SK-N-SH (cell line): ENCODE measurements at regions not wholly inside any gene's neighbourhood (a gene's known extent, or its start where the extent isn't known, plus 50 kb on each side); places are given as distances from the start of the nearest gene placed in this dataset.

ENCODE experiments used
- CTCF ChIA-PET: fragments of 300-600, 350-600 bp; formaldehyde crosslinking; extraction: SDS; loops from one replicate; lab custom pipeline; 2021; lab: Yijun Ruan, JAX
- POLR2A ChIA-PET: fragments of 350-600 bp; sonication (Branson Sonifier 250); formaldehyde crosslinking; extraction: SDS; loops from one replicate; lab custom pipeline; 2020; ENCODE audit warnings: antibody characterized with exemption, inconsistent platforms; lab: Yijun Ruan, JAX
- DNase-seq: peaks from one replicate; pipeline ENCODE4 v3.0.0; 2012
- H2AFZ ChIP-seq: fragments of 200-600 bp; sonication (generic); 2 replicates; pipeline ENCODE4 v1.8.1; 2016; ENCODE audit warnings: antibody characterized with exemption, mild to moderate bottlenecking, low read depth
- H3F3A ChIP-seq: fragments of 200-600 bp; sonication (generic); replicated peaks from 2 replicates; pipeline ENCODE3; 2016; ENCODE audit warnings: antibody characterized with exemption, mild to moderate bottlenecking; ENCODE audit not compliant: insufficient read depth
- H3K27ac ChIP-seq, 2 experiments: fragments of 200-500 bp in 1 of 2; fragments of 200-600 bp in 1 of 2; sonication (Bioruptor generic) in 1 of 2; sonication (generic), shearing (Covaris generic) in 1 of 2; 2 replicates each; pipeline versions ENCODE4 v1.5.1 to v1.6.1; 2014 to 2016; ENCODE audit warnings: low read depth in 2 of 2, inconsistent platforms in 1 of 2, low read length in 1 of 2, mild to moderate bottlenecking in 1 of 2, mixed read lengths in 1 of 2
- H3K27me3 ChIP-seq: fragments of 200-600 bp; sonication (generic), shearing (Covaris generic); 2 replicates; pipeline ENCODE4 v1.6.1; 2016; ENCODE audit warnings: mixed run types; ENCODE audit not compliant: insufficient read depth
- H3K36me3 ChIP-seq, 2 experiments: fragments of 200-500 bp in 1 of 2; fragments of 200-600 bp in 1 of 2; sonication (Bioruptor generic) in 1 of 2; sonication (generic) in 1 of 2; replicated peaks in 1 of 2; 2 replicates each; pipeline versions ENCODE3 to v1.5.1; 2014 to 2016; ENCODE audit warnings: low read length in 1 of 2, mild to moderate bottlenecking in 1 of 2; ENCODE audit not compliant: insufficient read depth in 2 of 2, control insufficient read depth in 1 of 2
- H3K4me1 ChIP-seq, 2 experiments: fragments of 200-500 bp in 1 of 2; fragments of 200-600 bp in 1 of 2; sonication (Bioruptor generic) in 1 of 2; sonication (generic), shearing (Covaris generic) in 1 of 2; 2 replicates each; pipeline versions ENCODE4 v1.5.1 to v1.6.1; 2014 to 2016; ENCODE audit warnings: low read depth in 1 of 2, low read length in 1 of 2, mixed run types in 1 of 2; ENCODE audit not compliant: insufficient read depth in 2 of 2, control insufficient read depth in 1 of 2
- H3K4me2 ChIP-seq: fragments of 200-600 bp; sonication (generic), shearing (Covaris generic); 2 replicates; pipeline ENCODE4 v1.6.1; 2017; ENCODE audit warnings: mixed run types
- H3K4me3 ChIP-seq, 2 experiments: fragments of 200-500 bp in 1 of 2; fragments of 200-600 bp in 1 of 2; sonication (Bioruptor generic) in 1 of 2; sonication (generic), shearing (Covaris generic) in 1 of 2; 2 replicates each; pipeline versions ENCODE4 v1.5.1 to v1.8.1; 2014 to 2016; ENCODE audit warnings: low read depth in 2 of 2, inconsistent platforms in 1 of 2, low read length in 1 of 2, mild to moderate bottlenecking in 1 of 2, mixed read lengths in 1 of 2, moderate library complexity in 1 of 2
- H3K79me2 ChIP-seq: fragments of 200-600 bp; sonication (generic); 2 replicates; pipeline ENCODE4 v1.8.1; 2017; ENCODE audit warnings: mild to moderate bottlenecking; ENCODE audit not compliant: insufficient read depth
- H3K9ac ChIP-seq: fragments of 200-600 bp; sonication (generic); 2 replicates; pipeline ENCODE4 v1.6.1; 2017; ENCODE audit warnings: mixed run types
- H3K9me2 ChIP-seq: fragments of 200-600 bp; sonication (generic); 2 replicates; pipeline ENCODE4 v1.6.1; 2017; ENCODE audit warnings: mixed run types
- H3K9me3 ChIP-seq: fragments of 200-600 bp; sonication (generic); 2 replicates; pipeline ENCODE4 v1.6.1; 2017; ENCODE audit warnings: mixed run types, mild to moderate bottlenecking, moderate library complexity
- H4K20me1 ChIP-seq: fragments of 200-600 bp; sonication (generic); 2 replicates; pipeline ENCODE4 v1.6.1; 2017; ENCODE audit warnings: mild to moderate bottlenecking, mixed run types; ENCODE audit not compliant: insufficient read depth
- CTCF ChIP-seq: fragments of 200-600 bp; sonication (generic); IDR thresholded peaks from 2 replicates; pipeline ENCODE4 v1.6.1; 2017; ENCODE audit warnings: antibody characterized with exemption, mild to moderate bottlenecking, moderate library complexity
- GABPA ChIP-seq: IDR thresholded peaks from 2 replicates; pipeline ENCODE4 v1.4.0; 2012; ENCODE audit warnings: low read depth, mild to moderate bottlenecking
- GATA2 ChIP-seq: sonication (generic); formaldehyde crosslinking; IDR thresholded peaks from 2 replicates; pipeline ENCODE4 v1.5.0; 2020; ENCODE audit warnings: mild to moderate bottlenecking, missing genetic modification reagents
- IRF3 ChIP-seq: fragments of 150-350 bp; IDR thresholded peaks from 2 replicates; pipeline ENCODE4 v1.6.1; 2016; ENCODE audit warnings: mild to moderate bottlenecking, low read depth, low read length
- JUND ChIP-seq: IDR thresholded peaks from 2 replicates; pipeline ENCODE4 v1.4.0; 2012
- MAX ChIP-seq: IDR thresholded peaks from 2 replicates; pipeline ENCODE4 v1.4.0; 2012; ENCODE audit warnings: low read depth
- MEF2A ChIP-seq: IDR thresholded peaks from 2 replicates; pipeline ENCODE4 v1.4.0; 2012; ENCODE audit warnings: low read depth, borderline replicate concordance
- NFIC ChIP-seq: IDR thresholded peaks from 2 replicates; pipeline ENCODE4 v1.4.0; 2012; ENCODE audit warnings: borderline replicate concordance
- RAD21 ChIP-seq: IDR thresholded peaks from 2 replicates; pipeline ENCODE4 v1.6.1; 2012; ENCODE audit warnings: mild to moderate bottlenecking, low read length
- REST ChIP-seq: IDR thresholded peaks from 2 replicates; pipeline ENCODE4 v1.6.1; 2012; ENCODE audit warnings: mild to moderate bottlenecking, low read depth, low read length, moderate library complexity
- SIN3A ChIP-seq: IDR thresholded peaks from 2 replicates; pipeline ENCODE4 v1.6.1; 2012; ENCODE audit warnings: low read depth, mild to moderate bottlenecking, low read length, moderate library complexity, borderline replicate concordance
- SMC3 ChIP-seq: IDR thresholded peaks from 2 replicates; pipeline ENCODE4 v1.6.1; 2012; ENCODE audit warnings: low read depth, low read length, improper control_type of control experiment
- TAF1 ChIP-seq: IDR thresholded peaks from 2 replicates; pipeline ENCODE4 v1.6.1; 2012; ENCODE audit warnings: low read depth, mild to moderate bottlenecking, low read length, moderate library complexity, borderline replicate concordance
- TCF12 ChIP-seq: IDR thresholded peaks from 2 replicates; pipeline ENCODE4 v1.4.0; 2012
- TEAD4 ChIP-seq: IDR thresholded peaks from 2 replicates; pipeline ENCODE4 v1.4.0; 2012; ENCODE audit warnings: mild to moderate bottlenecking, borderline replicate concordance; ENCODE audit not compliant: insufficient read depth
- USF1 ChIP-seq: IDR thresholded peaks from 2 replicates; pipeline ENCODE4 v1.4.0; 2012; ENCODE audit warnings: low read depth, borderline replicate concordance
- YY1 ChIP-seq: IDR thresholded peaks from 2 replicates; pipeline ENCODE4 v1.4.0; 2012; ENCODE audit warnings: low read depth, mild to moderate bottlenecking
- WGBS: methylation state at CpG from one replicate; pipeline ENCODE4 v1.1.6; 2017; ENCODE audit warnings: low lambda C conversion rate; 5-methylcytosine and 5-hydroxymethylcytosine counted together
- TF ChIP-seq, protein P1 (sequence below): IDR thresholded peaks from 2 replicates; pipeline ENCODE4 v1.4.0; 2012; ENCODE audit warnings: low read depth, borderline replicate concordance

- Histone ChIP-seq H3F3A (no peaks in the 10 kb centered on the region), H2AFZ (no peak overlapping the region), H3K36me3 (no peaks in the 10 kb centered on the region), H3K9me3 (no peaks in the 10 kb centered on the region), H3K27me3 (no peaks in the 10 kb centered on the region), H3K9me2 (no peaks in the 10 kb centered on the region), H3K4me2 (no peak overlapping the region), H3K4me1 (no peaks in the 10 kb centered on the region; a peak in 1 of 4 replicates), H4K20me1 (no peaks in the 10 kb centered on the region), H3K9ac (no peak overlapping the region), H3K79me2 (no peaks in the 10 kb centered on the region), H3K4me3 (no peak overlapping the region), H3K27ac (no peak overlapping the region)
- DNase-seq: peak; percentile 1
- CTCF ChIA-PET: interaction anchor here (0.6 to 4.3 kb wide), 40 partner anchors 8 to 690 kb away, joined by 3 to 73 read pairs (median 4); no protein-coding TSS in a partner anchor
- 45% methylated on average over 5 of the region's 5 CpGs for WGBS
- POLR2A ChIA-PET: no interaction called here
- TF ChIP-seq RAD21 (peak; percentile 75), SIN3A (no peak), SMC3 (peak; percentile 60), CTCF (peak; percentile 83)
- TF ChIP-seq, all 33 proteins: peak for 3
These were observed 761.6 kb downstream of the DSC3 start for GRCh38 chr18:30280861-30281470.

DNA sequence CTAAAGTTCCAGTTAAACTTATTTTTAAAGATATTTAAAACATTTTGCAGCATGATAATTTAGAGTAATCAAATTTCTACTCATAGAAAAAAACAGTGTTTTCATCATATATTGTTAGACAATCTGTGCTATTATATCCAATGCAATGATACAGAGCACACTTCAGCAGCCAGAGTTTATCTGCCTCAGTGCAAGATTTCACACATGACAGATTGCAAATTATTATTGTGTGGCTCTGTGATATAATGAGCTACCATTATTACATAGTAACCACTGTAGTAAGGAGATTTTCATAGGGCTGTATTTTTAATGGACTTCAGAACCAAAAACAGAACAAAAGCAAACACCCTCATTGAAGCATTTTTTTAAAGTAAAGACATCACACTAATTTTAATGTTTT, 762.4 kb downstream of the DSC3 start:
- Histone ChIP-seq H3K9me3 (no peaks in the 10 kb centered on the region), H3K27me3 (no peaks in the 10 kb centered on the region)
- DNase-seq: no peak
- TF ChIP-seq RAD21: no peak
- TF ChIP-seq JUND: no peak
- TF ChIP-seq GATA2: no peak
- TF ChIP-seq MEF2A: no peak
- no peak for TF ChIP-seq REST
- TF ChIP-seq, protein P1, sequence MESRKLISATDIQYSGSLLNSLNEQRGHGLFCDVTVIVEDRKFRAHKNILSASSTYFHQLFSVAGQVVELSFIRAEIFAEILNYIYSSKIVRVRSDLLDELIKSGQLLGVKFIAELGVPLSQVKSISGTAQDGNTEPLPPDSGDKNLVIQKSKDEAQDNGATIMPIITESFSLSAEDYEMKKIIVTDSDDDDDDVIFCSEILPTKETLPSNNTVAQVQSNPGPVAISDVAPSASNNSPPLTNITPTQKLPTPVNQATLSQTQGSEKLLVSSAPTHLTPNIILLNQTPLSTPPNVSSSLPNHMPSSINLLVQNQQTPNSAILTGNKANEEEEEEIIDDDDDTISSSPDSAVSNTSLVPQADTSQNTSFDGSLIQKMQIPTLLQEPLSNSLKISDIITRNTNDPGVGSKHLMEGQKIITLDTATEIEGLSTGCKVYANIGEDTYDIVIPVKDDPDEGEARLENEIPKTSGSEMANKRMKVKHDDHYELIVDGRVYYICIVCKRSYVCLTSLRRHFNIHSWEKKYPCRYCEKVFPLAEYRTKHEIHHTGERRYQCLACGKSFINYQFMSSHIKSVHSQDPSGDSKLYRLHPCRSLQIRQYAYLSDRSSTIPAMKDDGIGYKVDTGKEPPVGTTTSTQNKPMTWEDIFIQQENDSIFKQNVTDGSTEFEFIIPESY: no peak
- no peak for TF ChIP-seq GABPA
- TF ChIP-seq NFIC: no peak
- TF ChIP-seq TAF1: no peak
- no peak for TF ChIP-seq USF1
- TF ChIP-seq SIN3A: no peak
- TF ChIP-seq YY1: no peak
- no peak for TF ChIP-seq TCF12
- TF ChIP-seq TEAD4: no peak
- TF ChIP-seq IRF3: no peak
- TF ChIP-seq MAX: no peak
- TF ChIP-seq, all 33 proteins: peak for 0
- CTCF ChIA-PET: interaction anchor here (0.6 to 4.3 kb wide), 37 partner anchors 7 to 690 kb away, joined by 3 to 73 read pairs (median 4); no protein-coding TSS in a partner anchor
- no peak overlapping the region for H3K27ac ChIP-seq
- no peaks in the 10 kb centered on the region for H4K20me1 ChIP-seq
- no peaks in the 10 kb centered on the region for H3K79me2 ChIP-seq
- H3F3A ChIP-seq: no peaks in the 10 kb centered on the region
- no peak overlapping the region for H3K4me3 ChIP-seq
- no peaks in the 10 kb centered on the region for H3K9me2 ChIP-seq
- no peak overlapping the region for H2AFZ ChIP-seq
- H3K36me3 ChIP-seq: no peaks in the 10 kb centered on the region
- POLR2A ChIA-PET: no interaction called here
- no peak overlapping the region for H3K9ac ChIP-seq
- H3K4me1 ChIP-seq: no peaks in the 10 kb centered on the region; a peak in 1 of 4 replicates
- H3K4me2 ChIP-seq: no peak overlapping the region
